Tibial artery (tissue), 4 donors: ENCODE measurements at regions not wholly inside any gene's neighbourhood (a gene's known extent, or its start where the extent isn't known, plus 50 kb on each side); places are given as distances from the start of the nearest gene placed in this dataset.

Source experiments
- DNase-seq, 2 donors: peaks; one replicate each; pipeline ENCODE4 v3.0.0-alpha.2; 2019
- H3K27ac ChIP-seq, 2 donors: fragments of 200-600 bp; sonication (generic) in 1 of 2; 1 replicate in 1 of 2; 2 replicates in 1 of 2; pipeline ENCODE4 v1.5.1; 2018 to 2019; ENCODE audit warnings: mild to moderate bottlenecking in 1 of 2
- H3K27me3 ChIP-seq, 2 donors: fragments of 200-600 bp; sonication (generic) in 1 of 2; one replicate each; pipeline versions ENCODE4 v1.5.1 to v1.6.0; 2016 to 2019
- H3K36me3 ChIP-seq, 3 donors: fragments of 200-600 bp; sonication (generic) in 2 of 3; one replicate each; pipeline ENCODE4 v1.5.1; 2016 to 2019; ENCODE audit warnings: mild to moderate bottlenecking in 2 of 3
- H3K4me1 ChIP-seq, 4 donors: fragments of 200-600 bp; sonication (generic) in 2 of 4; 1 replicate in 3 of 4; 2 replicates in 1 of 4; pipeline ENCODE4 v1.5.1; 2016 to 2019
- H3K4me3 ChIP-seq, 2 donors: fragments of 200-600 bp; sonication (generic) in 1 of 2; 1 replicate in 1 of 2; 2 replicates in 1 of 2; pipeline ENCODE4 v1.5.1; 2018 to 2019; ENCODE audit warnings: mild to moderate bottlenecking in 2 of 2
- H3K9me3 ChIP-seq, 3 donors: fragments of 200-600 bp; sonication (generic) in 1 of 3; one replicate each; pipeline ENCODE4 v1.5.1; 2016 to 2019
- intact Hi-C: fragments of 100-400 bp; cut with DNase I; formaldehyde crosslinking; loops from one replicate; pipeline ENCODE4 v1.15.0; 2023; ENCODE audit warnings: low total_unique reads
- TF ChIP-seq, protein P1 (sequence below), 2 experiments: fragments of 200-600 bp in 1 of 2; fragments of 450-650 bp in 1 of 2; IDR thresholded peaks; one replicate each; pipeline ENCODE4 v1.5.1; 2017 to 2019; ENCODE audit warnings: antibody characterized with exemption in 2 of 2, mild to moderate bottlenecking in 1 of 2, moderate library complexity in 1 of 2

DNA sequence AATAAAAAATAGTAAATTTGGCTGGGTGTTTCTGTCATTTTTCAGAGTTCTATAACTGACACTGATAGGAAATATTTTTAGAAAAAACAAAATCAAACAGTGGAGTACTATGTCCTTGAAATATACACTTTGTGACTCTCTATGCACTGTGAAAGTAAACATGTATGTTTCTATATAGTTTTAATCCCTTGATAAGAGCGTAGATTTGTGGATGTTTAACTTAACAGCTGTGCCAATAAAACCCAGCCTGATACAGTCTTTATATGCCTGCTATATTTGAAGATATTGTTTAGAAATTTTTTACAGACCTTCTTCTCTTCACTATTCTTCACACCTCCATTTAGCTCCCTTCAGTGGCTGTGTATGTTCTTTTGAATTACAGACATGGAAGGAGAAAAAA is 473.3 kb upstream of the FZD8 start:
- DNase-seq: no peak
- no peaks in the 10 kb centered on the region for H3K27me3 ChIP-seq
- no peaks in the 10 kb centered on the region for H3K36me3 ChIP-seq
- H3K4me1 ChIP-seq: peaks cover 0 to 63% (median 19%) of the 10 kb centered on the region in 4 donors
- no peak overlapping the region for H3K4me3 ChIP-seq
- no peak overlapping the region for H3K27ac ChIP-seq
- intact Hi-C loops: no loop called here
- H3K9me3 ChIP-seq: no peaks in the 10 kb centered on the region
- TF ChIP-seq, protein P1, sequence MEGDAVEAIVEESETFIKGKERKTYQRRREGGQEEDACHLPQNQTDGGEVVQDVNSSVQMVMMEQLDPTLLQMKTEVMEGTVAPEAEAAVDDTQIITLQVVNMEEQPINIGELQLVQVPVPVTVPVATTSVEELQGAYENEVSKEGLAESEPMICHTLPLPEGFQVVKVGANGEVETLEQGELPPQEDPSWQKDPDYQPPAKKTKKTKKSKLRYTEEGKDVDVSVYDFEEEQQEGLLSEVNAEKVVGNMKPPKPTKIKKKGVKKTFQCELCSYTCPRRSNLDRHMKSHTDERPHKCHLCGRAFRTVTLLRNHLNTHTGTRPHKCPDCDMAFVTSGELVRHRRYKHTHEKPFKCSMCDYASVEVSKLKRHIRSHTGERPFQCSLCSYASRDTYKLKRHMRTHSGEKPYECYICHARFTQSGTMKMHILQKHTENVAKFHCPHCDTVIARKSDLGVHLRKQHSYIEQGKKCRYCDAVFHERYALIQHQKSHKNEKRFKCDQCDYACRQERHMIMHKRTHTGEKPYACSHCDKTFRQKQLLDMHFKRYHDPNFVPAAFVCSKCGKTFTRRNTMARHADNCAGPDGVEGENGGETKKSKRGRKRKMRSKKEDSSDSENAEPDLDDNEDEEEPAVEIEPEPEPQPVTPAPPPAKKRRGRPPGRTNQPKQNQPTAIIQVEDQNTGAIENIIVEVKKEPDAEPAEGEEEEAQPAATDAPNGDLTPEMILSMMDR (IDR thresholded peaks at IDR 0.05): no peak

DNA sequence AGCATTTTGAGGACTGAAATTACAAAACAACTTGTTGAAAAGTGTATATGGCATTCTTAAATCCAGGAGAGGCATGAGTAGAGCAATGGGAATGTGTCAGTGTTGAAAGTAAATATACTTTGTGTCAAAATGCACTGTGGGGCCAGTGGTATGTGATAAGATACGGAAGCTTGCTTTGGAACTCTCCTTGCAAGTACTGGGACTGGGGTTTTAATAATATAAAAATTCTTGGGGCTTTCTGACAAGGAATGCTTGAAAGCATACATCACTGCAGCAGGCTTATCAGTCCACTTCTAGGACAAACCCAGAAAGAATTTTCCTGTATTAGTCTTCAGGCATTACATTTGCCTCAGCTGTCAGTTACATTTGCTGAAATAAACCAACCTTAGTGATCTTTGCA is 472.8 kb upstream of the FZD8 start:
- Histone ChIP-seq H3K4me1 (peaks cover 0 to 58% (median 19%) of the 10 kb centered on the region in 4 donors), H3K9me3 (no peaks in the 10 kb centered on the region), H3K4me3 (no peak overlapping the region), H3K36me3 (no peaks in the 10 kb centered on the region), H3K27me3 (no peaks in the 10 kb centered on the region), H3K27ac (no peak overlapping the region)
- intact Hi-C loops: no loop called here
- no peak for DNase-seq
- TF ChIP-seq, protein P1 (IDR thresholded peaks at IDR 0.05): no peak

DNA sequence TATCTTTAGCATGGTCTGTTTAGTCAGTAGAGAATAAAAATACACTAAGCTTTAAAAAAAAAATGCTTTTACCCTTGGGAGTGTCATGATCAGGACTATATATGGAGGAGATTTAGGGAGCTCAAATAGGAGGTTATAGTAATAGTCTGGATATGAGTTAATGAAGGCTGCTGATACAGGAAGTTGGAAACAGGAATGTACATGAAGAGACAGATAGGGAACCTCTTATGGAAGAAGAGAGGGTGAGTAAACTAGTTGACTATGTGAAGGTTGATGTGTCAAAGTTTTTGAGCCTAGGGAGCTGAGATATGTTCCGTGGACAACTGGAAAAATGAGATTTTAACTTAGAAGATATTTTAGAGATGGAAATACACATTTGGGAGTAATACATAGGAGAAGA is 472.0 kb upstream of the FZD8 start:
- Histone ChIP-seq H3K27ac (no peak overlapping the region), H3K27me3 (no peaks in the 10 kb centered on the region), H3K4me1 (peaks cover 0 to 50% (median 16%) of the 10 kb centered on the region in 4 donors), H3K9me3 (no peaks in the 10 kb centered on the region), H3K36me3 (no peaks in the 10 kb centered on the region), H3K4me3 (no peak overlapping the region)
- DNase-seq: no peak
- TF ChIP-seq, protein P1 (IDR thresholded peaks at IDR 0.05): no peak
- intact Hi-C loops: no loop called here

DNA sequence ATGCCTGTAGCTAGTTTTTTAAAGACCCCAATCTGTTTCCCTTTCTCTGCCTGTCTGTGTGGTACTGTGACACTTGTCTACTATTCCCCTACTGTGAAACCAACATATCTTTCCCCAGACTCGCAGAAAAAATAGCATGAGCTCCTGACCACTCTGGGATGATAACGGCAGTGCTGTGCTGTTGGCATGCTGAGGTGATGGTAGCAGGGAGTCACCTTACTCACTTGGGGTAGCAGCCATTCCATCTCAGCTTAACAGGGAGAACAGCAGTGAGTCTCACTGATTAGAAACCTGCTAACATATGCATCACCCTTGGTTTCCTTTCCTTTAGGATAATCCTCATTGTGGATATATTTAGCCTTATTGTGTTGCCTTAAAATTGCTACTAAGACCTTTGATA is 469.6 kb upstream of the FZD8 start:
- TF ChIP-seq, protein P1 (IDR thresholded peaks at IDR 0.05): no peak
- Histone ChIP-seq H3K9me3 (no peaks in the 10 kb centered on the region), H3K4me1 (peaks cover 0 to 26% (median 9%) of the 10 kb centered on the region in 4 donors), H3K27ac (no peak overlapping the region), H3K36me3 (no peaks in the 10 kb centered on the region), H3K4me3 (no peak overlapping the region), H3K27me3 (no peaks in the 10 kb centered on the region)
- no peak for DNase-seq
- intact Hi-C loops: no loop called here

DNA sequence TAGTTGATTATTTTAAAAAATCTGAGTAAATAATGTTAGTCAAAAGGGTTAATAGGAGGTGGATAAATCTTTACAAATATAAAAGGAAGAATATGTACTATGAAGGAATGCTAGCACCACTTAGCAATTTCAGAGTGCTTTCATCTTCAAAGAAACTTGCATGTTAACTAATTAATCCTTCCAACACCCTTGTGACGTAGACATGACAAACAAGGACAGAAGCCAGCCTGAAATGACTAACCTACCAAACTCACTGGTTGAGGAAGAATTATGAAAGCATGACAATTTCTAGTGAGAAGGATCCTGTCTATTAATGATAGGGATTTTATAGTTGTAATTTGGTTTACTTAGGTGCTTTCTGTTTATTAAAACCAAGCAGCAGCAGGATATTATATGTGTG is 468.0 kb upstream of the FZD8 start:
- Histone ChIP-seq H3K27ac (no peak overlapping the region), H3K36me3 (no peaks in the 10 kb centered on the region), H3K27me3 (no peaks in the 10 kb centered on the region), H3K4me1 (peaks cover 0 to 10% (median under 1%) of the 10 kb centered on the region in 4 donors), H3K4me3 (no peak overlapping the region), H3K9me3 (no peaks in the 10 kb centered on the region)
- no peak for DNase-seq
- TF ChIP-seq, protein P1 (IDR thresholded peaks at IDR 0.05): no peak
- intact Hi-C loops: no loop called here

- no peaks in the 10 kb centered on the region for H3K36me3 ChIP-seq
- no peaks in the 10 kb centered on the region for H3K27me3 ChIP-seq
- TF ChIP-seq, protein P1 (IDR thresholded peaks at IDR 0.05): no peak
- no peak overlapping the region for H3K4me3 ChIP-seq
- H3K4me1 ChIP-seq: peaks cover 0 to 6% (median 0%) of the 10 kb centered on the region in 4 donors
- no peak for DNase-seq
- intact Hi-C loops: no loop called here
- no peak overlapping the region for H3K27ac ChIP-seq
- H3K9me3 ChIP-seq: no peaks in the 10 kb centered on the region
Observed at GRCh38 chr10:36109399-36110023, 467.4 kb upstream of the FZD8 start.
